ENCODE measurements at regions not wholly inside any gene's neighbourhood (a gene's known extent, or its start where the extent isn't known, plus 50 kb on each side); places are given as distances from the start of the nearest gene placed in this dataset.
"Not testable (repeated sequence)": the region's sequence is repeated elsewhere in the genome, so short reads cannot be mapped to it uniquely, and the experiment has no call there.

DNA sequence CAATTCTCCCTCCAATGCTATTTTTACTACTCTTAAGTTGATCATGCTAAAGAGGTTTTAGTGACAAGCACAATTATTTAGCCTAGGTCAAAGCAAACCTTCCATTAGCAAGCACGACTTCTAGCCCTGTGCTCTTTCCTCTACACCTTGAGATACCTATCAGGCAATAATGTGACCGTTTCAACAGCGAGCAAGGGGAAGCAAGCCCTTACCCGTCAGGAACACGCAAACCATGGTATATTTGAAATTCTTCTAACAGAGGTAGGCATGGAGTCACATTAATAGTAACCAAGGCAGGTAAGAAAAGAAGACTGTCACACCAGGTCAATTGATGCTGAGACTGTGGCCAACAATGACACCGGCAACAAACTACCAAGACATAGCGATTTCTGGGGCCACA lies 68.9 kb upstream of the VGLL4 start:
- DNase-seq (ENCODE audit: low read depth in 3 of 3) = no peak

DNA sequence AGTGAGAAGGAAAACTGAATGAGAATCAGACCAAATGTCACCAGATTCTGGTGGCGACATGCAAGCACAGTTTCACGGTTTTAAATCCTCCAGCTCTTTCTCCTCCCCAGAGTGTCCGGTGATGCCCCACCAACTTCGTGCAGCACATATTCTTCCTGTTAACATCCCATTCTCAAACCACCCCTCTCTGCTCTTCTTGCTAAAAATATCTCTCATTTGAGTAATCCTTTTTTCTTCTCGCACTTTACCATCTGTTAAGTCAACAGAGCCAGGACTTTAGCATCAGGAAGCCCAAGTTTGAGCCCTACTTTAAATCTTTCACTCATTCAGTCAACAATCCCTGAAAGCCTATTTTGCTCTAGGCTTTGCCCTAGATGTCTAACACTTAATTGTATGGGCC lies 68.2 kb upstream of the VGLL4 start:
- DNase-seq (ENCODE audit: low read depth in 3 of 3) = no peak

DNA sequence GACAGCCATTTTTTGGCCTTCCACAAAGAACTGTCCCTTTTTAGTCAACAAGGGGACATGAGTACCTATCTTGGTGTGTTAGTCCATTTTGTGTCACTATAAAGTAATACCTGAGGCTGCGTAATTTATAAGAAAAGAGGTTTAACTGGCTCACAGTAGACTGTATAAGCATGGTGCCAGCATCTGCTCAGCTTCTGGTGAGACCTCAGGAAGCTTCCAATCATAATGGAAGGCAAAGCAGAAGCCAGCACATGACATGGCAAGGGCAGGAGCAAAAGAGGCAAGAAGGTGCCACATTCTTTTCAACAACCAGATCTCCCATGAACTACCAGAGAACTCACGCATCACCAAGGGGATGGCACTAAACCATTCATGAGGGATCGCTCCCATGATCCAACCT lies 66.1 kb upstream of the VGLL4 start:
- DNase-seq (ENCODE audit: low read depth in 3 of 3) = no peak

DNA sequence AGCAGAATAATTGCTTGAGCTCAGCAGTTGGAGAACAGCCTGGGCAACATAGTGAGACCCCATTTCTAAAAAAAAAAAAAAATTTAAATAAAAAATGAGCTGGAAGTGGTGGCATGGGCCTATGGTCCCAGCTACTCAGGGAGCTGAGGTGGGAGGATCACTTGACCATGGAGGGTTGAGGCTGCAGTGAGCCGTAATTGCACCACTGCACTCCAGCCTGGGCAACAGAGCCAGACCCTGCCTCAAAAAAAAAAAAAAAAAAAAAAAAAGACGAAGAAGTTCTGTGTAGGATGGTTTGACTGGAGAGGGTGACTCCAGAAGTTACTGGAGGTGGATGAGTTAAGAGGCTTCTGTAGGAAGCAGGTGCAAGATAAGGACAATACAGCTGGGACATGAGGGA lies 63.4 kb upstream of the VGLL4 start:
- not testable (repeated sequence) for DNase-seq (ENCODE audit: low read depth in 3 of 3)

DNA sequence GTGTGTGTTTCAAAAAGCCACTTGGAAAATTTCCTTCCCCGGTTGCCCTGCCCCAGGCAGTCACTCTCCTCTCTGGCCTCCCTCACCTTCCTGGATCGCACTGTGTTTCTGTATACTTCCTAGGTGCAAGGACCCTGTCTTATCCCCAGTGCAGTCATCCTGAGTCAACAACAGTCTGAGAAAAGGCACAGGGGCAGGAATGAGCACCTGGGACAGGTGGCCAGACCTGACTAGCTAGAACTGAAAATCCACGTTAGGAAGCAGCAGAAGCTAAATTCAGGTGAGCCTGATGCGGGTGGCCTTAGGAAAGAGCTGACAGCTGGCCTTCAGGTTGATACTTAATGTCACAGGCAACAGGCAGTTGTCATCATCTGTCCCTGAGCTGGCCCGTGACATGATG lies 62.9 kb upstream of the VGLL4 start:
- DNase-seq (ENCODE audit: low read depth in 3 of 3) = no peak

DNA sequence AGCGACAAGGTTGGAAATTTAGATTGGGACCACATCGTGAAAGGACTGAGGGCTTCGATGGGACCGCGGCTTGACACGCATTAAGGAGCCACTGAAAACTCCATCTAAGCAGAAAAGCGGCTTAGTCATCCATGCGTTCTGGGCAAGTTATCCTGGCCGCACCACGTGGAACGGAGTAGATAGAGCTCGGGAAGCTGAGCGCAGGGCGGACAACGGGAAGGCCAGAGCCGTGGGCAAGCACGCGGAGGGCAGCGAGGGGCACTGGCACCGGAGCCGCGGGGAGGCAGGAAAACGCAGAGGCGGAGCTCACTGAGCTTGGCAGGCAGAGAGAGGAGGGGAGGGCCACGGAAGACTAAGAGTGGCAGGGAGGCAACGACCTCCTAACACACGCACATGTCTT lies 61.3 kb upstream of the VGLL4 start:
- DNase-seq (ENCODE audit: low read depth in 3 of 3) = no peak

DNA sequence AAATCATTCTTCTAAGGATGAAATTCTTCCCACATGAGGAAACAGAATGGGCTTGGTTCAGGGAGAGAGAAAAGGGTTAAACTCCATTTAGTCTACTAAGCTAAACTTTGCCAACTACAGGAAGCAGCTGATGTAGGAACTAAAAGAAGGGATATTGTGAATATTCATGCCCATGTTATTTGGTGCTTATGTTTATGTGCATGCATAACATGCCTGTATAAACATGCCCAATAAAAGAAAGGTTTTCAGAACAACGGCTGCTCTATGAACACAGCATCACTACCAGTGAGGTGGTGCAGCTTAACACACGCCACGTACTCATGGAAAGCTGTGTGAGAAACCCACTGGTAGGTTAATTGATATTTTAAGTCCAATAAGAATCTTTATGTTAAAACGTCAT lies 59.4 kb upstream of the VGLL4 start:
- DNase-seq (ENCODE audit: low read depth in 3 of 3) = no peak

DNA sequence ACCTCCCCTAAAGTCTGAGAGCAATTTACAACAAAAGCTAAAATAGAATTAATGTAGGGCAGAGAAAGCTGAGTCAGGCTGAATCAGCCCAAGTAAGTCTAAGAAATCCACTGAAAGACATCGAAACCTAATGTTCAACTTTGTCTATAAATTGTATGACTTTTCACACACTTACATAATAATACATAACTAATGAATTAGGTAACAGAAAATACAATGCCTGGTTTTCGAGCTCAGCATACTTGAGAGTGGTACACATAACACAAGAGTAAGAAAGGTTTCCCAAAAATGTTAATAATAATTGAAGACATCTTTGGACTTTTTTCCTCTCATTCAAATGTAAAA lies 55.3 kb upstream of the VGLL4 start:
- no peak for DNase-seq (ENCODE audit: low read depth in 3 of 3)

DNA sequence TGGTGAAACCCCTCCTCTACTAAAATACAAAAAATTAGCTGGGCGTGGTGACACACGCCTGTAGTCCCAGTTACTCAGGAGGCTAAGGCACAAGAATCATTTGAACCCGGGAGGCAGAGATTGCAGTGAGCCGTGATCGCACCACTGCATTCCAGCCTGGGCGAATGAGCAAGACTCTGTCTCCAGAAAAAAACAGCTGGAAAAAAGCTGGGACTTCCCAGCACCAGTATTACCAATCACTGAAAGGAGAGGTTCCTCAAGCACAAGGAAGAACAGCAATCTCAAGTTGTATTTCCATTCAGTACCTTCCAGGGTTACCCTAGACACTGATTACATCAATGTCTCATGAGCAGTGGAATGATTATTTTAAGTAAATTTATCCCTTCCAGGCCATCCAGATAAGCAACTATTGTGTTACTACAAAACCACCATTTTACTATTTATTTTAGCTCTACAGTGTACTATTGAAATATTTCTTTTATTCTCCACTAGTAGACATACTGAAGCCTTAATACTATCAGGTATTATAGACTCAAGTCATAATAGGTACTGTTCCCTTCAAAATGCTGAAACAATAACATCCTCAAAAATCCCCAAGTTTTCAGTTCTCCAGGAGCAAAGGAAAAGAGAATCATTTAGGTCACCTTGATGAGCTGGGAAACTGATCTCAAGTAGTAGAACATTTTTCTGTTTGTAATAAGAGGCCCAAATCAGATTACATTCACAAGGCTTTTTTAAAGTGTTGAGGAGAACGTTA lies 54.8 kb upstream of the VGLL4 start:
- DNase-seq (ENCODE audit: low read depth in 3 of 3) = no peak

DNA sequence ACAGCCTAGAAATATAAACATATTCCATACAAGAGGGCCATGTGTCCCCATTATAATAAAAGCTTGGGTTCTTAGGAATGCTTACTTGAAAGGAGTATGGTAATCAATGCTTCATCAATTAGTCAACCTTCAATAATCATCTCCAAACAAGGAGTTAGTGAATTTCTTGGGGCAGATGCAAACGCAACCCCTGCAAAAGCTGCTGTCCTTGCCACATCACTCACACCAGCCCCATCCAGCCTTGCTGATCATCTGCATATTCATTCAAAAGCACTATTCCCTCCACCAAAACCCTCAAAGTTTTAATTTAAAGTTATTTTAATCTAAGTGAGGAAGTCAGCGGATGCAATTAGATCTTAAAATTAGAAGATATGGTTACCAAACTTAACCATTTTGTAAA lies 54.0 kb upstream of the VGLL4 start:
- DNase-seq (ENCODE audit: low read depth in 3 of 3) = no peak

DNA sequence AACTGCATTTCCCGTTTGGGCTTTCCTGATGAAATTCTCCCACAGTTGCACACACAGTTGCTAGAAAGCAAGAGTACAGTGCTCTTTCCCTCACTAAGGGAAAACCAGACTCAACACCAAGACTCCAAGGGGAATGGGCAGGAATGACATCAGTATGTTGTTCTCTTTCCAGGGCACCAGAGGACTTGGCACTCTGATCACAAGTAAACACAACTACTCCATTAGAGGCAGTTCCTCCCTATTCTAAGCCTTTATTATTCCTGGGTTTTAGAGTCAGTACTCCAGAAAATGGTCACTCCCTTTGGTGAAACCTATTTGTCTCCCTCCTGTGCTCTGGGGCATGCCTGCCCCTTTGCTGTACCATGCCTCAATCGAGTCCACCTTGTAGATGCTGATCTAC lies 52.3 kb upstream of the VGLL4 start:
- no peak for DNase-seq (ENCODE audit: low read depth in 3 of 3)
